Fibroblast of upper back skin (primary cell): ENCODE measurements at regions not wholly inside any gene's neighbourhood (a gene's known extent, or its start where the extent isn't known, plus 50 kb on each side); places are given as distances from the start of the nearest gene placed in this dataset.

ENCODE experiments used
- DNase-seq: peaks from one replicate; pipeline ENCODE4 v3.0.0-alpha.2; 2013

DNA sequence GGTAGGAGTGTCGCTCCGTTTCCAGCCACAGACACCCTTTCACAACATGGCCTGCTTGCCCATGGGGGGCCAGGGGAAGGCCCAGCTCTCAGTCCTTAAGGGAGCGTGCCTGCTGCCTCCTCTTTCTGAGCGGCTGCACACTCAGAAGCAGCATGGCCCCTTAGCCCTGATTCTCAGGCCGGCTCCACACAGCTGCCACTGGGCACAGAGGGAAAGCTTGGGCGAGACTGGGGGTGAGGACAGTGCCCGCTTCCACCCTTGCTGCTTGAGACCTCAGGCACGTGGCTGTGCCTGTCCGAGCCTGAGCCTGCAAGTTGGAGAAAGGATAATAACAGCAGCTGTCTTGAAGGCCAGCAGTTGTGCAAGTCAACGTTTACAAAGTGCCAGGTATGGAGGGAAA, 416.3 kb downstream of the SHANK2 start:
- DNase-seq = no peak

DNA sequence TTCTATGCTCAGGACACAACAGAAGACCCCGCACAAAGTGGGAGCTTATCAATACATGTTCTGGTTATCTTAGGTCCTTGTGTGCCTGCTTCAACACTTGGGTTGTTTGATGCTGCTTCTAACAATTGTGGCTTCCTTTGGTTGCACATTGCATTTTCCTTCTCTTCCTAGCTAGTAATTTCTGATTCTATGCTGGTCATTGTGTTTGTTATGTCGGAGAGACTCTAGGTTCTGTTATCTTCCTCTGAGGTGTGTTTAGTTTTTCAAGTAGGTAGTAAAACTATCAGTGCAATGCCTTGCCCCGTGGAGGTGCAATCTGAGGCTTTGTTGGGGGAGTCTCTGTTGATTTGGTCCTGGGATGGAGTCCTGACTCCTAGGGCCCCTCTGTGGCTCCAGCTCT, 414.2 kb downstream of the SHANK2 start:
- no peak for DNase-seq

DNA sequence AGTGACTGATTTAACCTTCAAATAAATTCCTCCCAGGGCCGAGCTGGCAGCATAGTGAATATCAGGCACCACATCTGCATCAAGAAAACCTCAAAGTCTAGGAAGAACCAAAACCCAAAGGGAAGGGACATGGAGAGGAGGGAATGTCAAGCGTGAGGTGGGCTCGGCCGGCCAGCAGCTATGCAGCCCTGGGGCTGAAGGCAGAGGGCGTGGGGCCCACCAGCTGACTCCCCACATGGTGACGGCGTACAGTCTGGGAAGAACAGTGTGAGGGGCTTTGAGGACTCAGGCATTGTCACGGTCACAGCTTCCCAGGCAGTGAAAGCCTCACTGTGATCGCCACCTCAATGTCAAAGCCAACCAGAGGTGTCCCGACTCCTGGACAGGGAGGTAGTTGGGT, 412.5 kb downstream of the SHANK2 start:
- DNase-seq = no peak

DNA sequence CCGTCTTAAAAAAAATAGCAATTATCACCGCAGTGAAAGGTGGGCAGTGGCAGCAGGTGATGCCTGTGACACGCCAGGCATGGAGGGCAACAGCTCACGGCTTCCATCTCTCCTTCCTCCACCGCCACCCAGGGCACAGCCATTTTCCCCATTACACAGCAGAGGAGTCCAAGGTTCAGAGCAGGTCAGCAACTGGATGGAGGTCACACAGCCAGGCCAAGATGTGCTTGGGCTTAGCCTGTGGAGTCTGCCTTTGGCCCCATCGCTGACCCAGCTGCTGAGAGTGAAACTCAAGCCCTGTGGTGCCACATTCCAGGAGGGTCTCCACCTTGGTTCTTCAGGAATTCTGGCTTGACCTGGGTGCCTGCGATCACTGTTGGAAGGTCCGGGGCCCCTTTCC, 411.1 kb downstream of the SHANK2 start:
- no peak for DNase-seq

DNA sequence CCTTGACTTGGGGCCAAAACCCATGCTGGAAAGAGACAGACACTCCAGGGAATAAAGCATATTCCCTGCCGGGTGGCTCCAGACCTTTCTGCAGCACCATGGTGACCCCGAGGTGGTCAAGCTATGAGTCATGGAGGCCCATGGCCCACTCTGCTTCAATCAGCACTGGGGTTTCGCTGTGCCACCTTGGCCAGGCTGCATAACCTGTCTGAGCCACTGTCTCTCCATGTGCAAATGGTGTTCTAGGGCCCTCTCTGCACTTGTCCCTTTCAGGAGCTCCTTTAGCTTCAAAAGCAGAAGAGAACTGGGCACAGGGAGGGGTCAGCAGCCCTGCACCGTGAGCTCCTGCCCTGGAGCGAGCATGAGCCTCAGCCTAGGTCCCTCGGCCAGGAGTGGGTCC, 410.1 kb downstream of the SHANK2 start:
- no peak for DNase-seq

DNA sequence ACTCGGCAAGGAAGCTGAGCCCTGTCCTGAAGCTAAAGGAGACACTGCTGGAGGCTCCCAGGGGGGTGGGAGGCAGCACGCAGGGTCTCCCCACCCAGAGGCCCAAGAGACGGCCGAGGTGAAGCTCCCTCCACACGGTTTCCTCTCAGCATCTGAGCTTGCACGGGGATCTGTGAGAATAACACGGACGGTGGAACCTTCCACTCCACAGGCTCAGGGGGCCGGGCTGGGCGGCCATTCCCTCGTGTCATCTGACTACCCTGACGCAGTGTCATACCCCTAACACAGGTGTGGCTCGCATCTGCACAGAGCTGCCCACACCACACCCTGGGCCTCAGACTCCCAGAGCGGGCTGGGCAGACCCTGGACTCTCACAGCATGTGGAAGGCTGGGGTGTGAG, 409.7 kb downstream of the SHANK2 start:
- no peak for DNase-seq

DNA sequence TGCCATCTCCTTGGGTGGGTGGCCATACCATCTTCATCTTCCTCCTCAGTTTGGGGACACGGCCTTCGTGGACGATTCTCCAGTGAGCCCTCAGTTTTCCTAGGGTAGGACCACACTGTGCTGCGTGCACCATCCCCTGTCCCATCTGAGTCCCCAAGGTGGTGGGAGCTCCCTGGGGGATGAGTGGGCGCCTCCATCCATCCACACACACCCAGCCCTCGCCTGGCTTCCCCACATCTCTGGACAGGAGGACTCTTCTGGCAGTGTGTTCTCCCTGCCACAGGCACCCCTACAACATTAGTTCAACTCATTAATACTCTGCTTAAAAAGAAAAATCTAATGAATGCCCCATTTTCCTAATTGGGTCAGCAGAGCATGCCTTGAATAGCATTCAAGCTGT, 408.5 kb downstream of the SHANK2 start:
- no peak for DNase-seq

DNA sequence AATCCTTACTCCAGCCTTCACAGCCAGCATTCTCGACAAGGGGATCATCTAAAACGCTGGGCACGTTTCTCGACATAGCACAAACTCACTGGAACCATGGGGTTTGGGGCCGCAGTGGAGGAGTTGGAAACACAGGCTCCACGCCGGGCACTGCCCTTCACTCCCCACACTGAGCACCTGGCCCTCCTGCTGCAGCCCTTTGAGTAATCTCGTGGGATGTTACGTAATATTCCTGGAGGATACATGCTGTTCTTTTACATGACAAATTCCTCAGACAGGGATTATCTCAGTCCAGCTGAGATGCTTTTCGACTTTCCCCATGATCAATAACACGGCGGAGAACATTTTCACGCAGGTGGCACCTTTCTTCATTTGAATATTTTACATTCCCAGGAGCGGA, 408.0 kb downstream of the SHANK2 start:
- DNase-seq = no peak

DNA sequence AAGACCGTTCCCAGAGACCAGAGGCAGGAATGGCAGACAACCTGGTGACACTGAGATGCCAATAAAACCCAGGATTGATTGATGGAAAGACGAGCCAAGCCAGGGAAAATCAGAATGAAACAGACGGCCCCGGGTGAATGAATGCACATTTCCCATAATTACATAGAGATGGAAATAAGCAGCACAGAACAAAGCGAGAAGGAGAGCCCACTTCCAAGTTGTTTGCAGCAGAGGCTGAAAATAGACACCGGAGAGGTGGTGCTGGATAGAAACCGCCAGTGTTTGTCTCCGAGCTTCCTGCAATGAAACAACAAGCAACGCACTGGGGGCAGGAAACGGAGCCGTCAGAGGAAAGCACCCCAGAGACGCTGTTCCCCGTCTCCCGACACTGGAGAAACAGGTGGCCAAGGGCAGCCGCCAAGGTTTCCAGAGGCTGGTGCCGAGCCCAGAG, 406.8 kb downstream of the SHANK2 start:
- DNase-seq = no peak

DNA sequence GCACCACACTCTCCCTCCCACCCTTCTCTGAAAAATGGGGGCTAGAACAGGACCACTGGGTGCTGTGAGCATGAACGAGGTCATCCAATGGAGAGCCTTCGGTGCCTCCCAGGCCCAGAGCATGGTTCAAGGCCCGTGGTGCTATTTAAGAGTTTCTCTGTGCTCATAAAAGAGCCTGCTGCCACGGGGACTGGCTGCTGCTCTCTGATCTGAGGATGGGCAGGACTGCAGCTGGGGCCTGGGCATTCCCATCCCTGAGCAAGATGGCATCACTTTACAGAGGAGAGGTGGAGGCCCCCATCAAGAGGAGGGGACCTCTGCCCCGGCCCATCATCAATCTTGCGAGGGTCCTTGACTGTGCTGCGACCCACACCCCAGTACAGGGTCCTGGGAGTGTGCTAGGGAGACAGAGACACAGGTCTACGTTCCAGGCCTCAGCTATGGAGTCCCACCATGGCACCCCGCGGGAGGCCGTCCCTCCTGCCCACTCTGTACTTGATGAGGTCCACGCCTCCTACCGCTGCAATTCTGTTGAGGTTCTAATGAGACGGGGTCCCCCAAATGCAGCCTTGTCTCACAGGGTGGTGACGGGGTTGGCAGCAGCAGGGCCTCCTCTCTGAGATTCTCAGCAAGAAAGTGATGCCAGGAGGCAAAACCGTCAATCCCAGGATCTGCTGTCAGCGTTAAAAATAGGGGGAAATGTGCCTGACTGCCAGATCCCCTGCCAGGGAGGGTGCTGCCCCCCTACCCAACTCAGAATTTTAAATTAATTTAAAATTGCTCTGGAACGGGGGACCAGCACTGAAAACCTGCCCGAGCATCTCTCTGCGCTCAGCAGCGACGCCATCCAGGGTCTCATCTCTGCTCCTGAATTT, 405.4 kb downstream of the SHANK2 start:
- no peak for DNase-seq

DNA sequence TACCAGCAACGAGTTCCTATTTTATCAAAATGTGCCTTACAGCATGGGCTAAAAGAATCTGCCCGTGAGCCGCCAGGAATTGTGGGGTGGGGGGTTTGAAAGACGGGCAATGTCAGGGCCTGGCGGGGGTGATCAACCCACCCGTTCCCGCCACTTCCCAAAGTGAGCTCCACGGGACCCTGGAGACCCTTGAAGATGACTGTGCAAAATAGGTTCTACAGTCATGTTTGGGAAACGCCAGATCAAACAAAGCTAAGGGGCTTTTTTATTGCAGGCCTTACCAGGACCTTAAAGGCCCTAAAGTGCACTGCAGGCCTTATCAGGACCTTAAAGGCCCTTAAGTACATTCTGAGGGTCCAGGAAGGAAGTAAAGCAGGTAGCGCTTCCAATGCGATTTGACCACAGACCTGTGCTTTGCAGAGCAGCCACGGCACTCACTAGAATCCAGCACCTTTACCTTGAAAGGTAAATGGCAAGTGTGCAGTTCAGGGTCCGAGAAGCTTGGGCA, 404.1 kb downstream of the SHANK2 start:
- no peak for DNase-seq

DNA sequence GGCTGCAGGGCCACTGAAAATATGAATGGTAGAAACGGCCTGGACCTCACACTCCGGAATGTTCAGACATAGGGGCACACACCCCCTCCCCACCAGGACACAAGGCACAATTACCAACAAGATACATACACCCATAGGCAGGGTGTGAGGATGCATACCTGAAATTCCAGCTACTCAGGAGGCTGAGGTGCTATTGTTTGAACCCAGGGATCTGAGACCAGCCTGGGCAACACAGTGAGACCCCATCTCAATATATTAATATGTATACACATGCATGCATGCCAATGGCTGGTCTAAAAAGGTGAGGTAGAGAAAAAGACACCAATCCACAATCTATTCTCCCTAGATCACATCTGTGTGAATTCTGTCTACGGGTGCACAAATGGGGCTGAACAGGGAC, 403.3 kb downstream of the SHANK2 start:
- no peak for DNase-seq

DNA sequence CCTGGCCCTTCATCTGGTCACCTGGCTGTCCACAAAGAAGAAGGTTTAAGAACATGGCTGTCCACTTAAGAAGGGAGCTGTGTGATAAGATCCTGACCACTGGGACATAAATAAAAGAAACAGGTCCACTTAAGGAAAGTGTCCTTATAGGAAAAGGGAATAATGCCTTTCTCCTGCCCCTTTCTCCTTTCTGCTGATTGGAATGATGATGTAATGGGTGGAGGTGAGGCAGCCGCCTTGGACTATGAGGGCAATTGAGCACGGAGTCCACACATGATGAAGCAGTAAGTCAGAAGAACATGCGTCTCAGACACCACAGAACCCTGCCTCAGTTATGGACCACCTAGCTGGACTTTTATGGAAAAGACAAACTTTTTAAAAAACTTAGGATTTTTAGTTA, 401.1 kb downstream of the SHANK2 start:
- no peak for DNase-seq

DNA sequence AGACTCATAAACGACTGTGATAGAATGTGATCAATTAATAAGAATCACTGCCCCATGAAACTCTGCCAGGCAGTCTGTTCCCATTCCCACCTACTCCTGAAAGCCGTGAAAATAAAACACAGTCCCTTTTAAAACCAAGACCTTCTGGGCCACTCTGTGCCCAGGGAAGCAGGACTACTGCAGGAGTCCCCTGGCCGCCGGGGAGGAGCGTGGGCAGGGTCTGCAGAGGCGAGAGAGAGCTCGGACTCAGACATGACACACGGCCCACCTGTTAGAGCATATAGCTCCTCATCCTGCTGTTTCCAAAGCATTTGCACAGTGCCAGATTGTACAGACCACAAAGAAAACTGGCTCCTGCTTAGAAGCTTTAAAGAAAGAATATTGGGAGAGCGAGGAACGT, 400.5 kb downstream of the SHANK2 start:
- no peak for DNase-seq

DNA sequence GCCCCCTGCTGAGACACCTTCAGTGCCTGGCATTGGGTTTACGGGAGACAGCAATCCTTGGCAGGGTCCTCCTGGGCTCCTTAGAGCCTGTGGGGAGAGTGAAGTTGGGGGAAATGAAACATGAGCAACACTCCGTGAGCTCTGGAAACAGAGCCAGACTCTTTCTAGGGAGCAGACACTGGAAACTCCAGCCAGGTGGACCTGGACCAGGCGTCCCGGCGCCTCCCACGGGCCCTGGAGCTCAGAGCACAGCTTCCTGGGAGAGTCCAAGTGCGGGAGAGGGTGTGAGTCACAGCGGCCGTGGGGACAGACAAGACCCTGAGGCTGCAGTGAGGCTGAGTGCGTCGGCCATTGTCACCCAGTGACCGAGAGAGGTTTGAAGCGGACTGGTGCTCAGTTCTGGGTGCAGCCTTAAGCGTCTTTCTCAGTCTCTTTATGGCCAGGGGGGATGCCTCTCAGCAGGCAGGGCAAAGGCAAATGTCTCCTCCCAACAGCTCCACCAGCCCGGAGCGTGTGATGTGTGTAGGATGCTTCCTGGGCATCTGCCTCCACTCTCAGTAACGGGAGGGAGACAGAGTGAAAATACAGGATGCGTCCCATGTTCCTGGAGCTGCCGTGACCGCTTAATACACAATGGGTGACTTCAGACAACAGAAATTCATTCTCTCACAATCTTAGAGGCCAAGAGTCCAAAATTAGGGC, 399.2 kb downstream of the SHANK2 start:
- no peak for DNase-seq

DNA sequence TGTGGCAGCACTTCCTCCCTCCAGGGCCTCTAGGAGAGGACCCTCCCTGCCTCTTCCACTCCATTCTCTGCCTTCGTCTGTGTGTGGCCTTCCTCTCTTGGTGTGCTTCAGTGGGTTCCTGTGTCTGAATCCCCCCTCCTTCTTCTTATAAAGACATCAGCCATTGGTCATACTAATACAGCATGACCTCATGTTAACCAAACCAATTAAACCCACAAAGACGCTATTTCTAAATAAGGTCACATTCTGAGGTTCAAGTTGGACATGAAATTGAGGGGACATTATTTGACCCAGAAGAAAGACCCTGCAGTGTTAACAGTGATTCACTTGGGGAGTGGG, 398.6 kb downstream of the SHANK2 start:
- no peak for DNase-seq

DNA sequence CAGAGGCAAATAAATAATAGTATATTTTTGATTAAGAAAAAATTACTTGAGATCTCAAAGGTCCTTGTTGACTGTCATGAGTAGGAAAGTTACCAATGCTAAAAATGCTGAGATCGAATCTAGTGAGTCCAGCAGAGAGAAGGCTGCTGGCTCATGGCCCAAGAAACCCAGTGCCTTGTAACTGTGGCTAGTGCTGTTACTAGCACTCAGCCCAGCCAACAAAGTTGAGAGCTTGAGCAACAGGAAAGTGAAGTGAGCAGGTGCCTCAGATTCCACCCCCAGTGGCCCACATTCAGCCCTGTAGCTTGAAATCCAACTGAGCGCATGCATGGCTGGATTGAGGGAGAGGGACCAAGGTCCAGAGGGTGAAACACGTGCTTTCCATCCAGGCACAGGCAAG, 398.2 kb downstream of the SHANK2 start:
- no peak for DNase-seq

DNA sequence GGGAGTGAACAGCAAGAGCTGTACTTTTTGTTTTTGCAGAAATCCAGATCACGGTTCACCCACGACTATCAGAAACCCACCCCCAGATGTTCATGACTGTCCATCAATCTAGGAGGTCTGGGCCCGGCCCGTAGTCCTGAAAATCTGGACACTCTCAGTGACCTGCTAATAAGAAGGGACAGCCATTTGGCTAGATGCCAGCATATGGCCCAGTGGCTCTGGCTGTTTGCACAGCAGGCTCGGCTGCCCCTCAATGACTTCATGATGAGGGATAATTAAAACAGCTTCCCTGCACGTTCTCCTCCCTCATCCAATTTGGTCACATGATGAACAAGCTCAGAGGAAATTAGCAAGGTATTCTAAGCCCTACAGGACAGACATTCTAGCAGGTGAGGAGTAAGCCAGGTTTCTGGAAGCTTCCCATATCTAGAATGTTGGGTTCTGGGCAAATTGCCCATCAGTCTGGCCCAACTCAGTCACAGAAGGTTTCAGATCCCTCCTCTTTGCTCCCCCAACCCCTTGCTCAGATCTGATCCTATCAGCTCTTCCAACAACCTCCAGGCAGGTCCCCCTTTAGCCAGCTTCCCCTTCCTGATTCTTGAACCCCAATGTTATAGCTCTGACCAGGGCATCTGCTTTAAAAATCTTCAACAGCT, 397.3 kb downstream of the SHANK2 start:
- no peak for DNase-seq

DNA sequence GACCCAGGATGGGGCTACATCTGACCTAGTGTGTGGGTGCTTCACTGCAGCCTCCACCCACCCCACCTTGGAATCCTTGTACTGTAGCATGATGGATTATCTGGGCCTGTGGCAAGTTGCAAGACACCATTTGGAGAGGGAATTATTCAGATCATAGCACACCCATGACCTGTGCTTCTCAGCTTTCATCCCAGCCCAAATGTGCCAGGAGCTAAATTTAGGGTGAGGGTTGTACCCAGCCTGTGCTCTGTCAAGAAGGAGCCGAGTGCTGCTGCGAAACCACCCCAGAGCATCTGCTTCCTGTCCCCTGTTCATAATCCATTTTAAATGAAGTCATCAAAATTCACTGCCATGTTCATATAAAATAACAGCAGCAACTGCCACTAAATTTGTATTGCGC, 394.5 kb downstream of the SHANK2 start:
- no peak for DNase-seq

DNA sequence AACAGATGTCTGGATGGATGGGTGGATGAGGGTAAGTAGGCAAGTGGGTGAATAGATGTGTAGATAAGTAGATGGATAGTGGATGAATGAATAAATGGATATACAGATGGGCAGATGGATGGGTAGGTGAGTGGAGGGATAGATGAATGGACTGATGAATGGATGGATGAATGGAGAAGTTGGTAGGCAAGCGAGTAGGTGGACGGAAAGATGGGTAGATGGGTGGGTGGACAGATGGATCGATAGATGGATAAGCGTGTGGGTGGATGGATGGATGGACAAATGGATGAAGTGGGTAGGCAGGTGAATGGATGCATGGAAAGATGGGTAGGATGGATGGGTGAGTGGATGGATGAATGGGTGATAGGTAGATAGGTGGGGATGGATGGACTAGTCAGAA, 393.2 kb downstream of the SHANK2 start:
- no peak for DNase-seq

DNA sequence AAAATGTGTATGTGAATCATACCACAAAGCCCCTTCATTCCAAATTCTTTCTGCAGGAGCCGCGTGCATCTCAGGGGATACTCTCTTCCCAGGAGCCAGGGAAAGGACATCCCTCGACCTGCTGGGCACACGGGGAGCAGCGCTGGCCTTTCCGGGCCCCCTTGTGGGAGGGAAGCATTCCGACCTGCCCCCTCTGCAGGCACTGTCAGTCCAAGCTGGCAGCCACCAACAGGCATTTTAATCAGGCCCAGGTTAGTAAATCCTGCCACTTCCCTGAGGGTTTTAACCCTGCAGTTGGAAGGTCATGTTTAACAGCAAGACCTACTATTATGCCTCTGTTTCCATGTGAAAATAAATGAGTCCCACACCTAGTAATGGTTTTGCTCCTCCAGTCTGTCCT, 391.5 kb downstream of the SHANK2 start:
- DNase-seq = no peak

DNA sequence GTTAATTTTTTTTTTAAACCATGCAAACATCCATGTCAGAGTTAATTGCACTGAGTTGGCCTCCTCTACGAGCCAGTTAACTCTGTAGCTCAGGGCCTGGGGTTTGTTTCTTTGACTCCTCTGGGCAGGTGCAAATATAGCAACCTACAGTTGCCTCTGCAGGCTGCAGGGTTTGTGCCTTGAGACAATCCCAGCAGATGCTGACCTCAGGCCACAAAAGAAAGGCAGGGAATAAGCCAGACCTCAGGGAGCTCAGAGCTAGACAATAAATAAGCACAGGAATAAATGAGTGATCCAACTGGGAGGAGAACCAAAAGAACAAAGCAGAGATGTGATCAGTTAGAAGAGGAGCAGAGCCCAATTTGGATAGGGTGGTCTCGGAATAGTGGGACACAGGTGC, 390.8 kb downstream of the SHANK2 start:
- no peak for DNase-seq

DNA sequence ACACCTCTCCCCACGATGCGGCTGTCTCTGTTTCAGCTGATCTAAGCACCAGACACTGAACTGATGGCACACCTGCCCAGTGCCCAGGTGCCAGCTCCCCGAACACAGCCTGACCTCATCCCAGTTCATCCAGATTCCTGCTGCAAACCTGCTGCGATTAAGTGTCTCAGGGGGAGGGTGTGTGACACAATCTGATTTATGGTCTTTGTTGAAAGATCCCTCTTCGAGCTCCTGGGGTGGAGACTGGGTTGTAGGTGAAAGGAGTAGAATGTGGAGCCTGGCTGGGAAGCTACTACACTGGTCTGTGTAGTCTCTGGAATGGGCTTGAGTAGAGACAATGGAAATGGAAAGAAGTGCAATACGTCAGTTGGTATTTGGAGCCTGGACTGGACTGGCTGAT, 390.3 kb downstream of the SHANK2 start:
- DNase-seq = no peak

DNA sequence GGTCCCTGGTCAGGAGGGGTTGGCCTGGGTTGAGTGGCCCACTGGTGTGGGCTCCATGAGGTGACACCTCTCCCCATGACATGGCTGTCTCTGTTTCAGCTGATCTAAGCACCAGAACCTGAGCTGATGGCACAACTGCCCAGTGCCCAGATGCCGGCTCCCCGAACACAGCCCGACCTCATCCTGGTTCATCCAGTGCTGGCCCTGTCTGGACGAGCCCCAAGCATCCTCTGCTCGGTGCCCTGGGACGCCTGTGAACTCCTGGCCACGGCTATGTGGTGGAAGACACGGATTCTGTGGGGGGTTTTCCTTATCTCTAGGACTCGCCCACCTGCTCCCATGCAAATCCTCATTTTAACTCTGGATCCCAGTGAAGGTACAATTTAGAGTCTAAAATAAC, 389.2 kb downstream of the SHANK2 start:
- DNase-seq = no peak
